GM12875 (cell line): ENCODE measurements at regions not wholly inside any gene's neighbourhood (a gene's known extent, or its start where the extent isn't known, plus 50 kb on each side); places are given as distances from the start of the nearest gene placed in this dataset.
"Not testable (repeated sequence)": the region's sequence is repeated elsewhere in the genome, so short reads cannot be mapped to it uniquely, and the experiment has no call there.

Experiments
- H3K4me3 ChIP-seq: one replicate; pipeline ENCODE4 v1.5.1; 2011; ENCODE audit warnings: low read depth, low read length, control low read depth
- CTCF ChIP-seq: IDR thresholded peaks from 2 replicates; pipeline ENCODE4 v1.5.1; 2011; ENCODE audit warnings: low read depth, mild to moderate bottlenecking, control low read depth, inconsistent platforms, low read length, moderate library complexity, borderline replicate concordance; ENCODE audit not compliant: insufficient read depth

GRCh38 chr12:46982629-46983392 lies 96.6 kb upstream of the PCED1B start:
- H3K4me3 ChIP-seq = no peak overlapping the region
- no peak for TF ChIP-seq CTCF

- no peak for TF ChIP-seq CTCF
- no peak overlapping the region for H3K4me3 ChIP-seq
These were observed 96.0 kb upstream of the PCED1B start for GRCh38 chr12:46983393-46983793.

DNA sequence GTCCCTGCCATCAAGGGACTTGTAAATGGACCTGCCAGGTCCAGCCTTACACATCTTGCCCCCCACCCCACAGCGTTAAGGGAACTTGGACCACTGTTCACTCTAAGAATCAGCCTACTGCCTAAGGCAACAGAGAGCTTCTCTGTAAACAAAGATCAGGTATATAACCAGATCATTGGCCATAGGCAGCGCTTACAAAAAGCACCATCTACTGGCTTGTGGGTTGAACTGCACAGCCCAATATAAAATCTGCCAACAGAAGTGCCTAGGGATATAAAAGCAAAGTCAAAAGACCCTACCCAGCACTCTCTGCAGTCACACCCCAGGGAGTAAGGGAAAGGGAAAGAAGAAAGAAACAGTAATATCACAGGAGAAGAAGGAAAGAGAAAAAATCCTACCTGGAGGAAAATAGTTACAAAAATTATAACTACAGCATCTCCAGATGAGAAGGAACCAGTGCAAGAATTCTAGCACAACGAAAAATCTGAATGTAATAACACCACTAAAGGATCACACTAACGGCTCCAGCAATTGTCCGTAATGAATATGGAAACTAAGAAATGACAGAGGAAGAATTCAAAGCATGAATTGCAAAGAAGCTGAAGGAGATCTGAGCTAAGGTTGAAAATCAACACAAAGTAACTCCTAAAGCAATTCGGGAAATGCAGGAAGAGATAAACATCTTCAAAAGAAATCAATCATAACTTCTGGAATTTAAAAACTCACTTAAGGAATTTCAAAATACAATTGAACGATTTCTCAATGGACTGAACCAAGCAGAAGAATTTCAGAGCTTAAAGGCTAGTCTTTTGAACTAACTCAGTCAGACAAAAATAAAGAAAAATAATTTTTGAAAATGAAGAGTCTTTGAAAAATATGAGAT lies 95.2 kb upstream of the PCED1B start:
- no peak overlapping the region for H3K4me3 ChIP-seq
- peak; percentile 76 for TF ChIP-seq CTCF

DNA sequence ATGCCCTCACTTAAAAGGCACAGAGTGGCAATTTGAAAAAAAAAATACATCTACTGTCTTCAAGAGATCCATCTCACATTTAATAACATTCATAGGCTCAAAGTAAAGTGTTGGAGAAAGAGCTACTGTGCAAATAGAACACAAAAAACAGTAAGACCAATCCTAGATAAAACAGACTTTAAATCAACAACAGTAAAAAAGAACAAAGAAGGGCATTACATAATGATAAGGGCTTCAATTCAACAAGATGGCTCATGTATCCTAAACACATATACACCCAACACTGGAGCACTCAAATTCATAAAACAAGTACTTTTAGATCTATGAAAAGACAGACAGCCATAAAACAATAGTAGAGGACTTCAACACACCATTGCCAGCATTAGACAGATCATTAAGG lies 93.6 kb upstream of the PCED1B start:
- H3K4me3 ChIP-seq = no peak overlapping the region
- no peak for TF ChIP-seq CTCF

- not testable (repeated sequence) for H3K4me3 ChIP-seq
These were observed 91.3 kb upstream of the PCED1B start for GRCh38 chr12:46988122-46988521.

- TF ChIP-seq CTCF = no peak
- H3K4me3 ChIP-seq = no peak overlapping the region
These were observed 89.2 kb upstream of the PCED1B start for GRCh38 chr12:46990211-46990610.

DNA sequence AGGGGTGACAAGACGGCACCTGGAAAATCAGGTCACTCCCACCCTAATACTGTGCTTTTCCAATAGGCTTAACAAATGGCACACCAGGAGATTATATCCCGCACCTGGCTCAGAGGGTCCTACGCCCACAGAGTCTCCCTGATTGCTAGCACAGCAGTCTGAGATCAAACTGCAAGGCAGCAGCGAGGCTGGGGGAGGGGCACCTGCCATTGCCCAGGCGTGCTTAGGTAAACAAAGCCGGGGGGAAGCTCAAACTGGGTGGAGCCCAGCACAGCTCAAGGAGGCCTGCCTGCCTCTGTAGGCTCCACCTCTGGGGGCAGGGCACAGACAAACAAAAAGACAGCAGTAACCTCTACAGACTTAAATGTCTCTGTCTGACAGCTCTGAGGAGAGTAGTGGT lies 87.4 kb upstream of the PCED1B start:
- H3K4me3 ChIP-seq = not testable (repeated sequence)

DNA sequence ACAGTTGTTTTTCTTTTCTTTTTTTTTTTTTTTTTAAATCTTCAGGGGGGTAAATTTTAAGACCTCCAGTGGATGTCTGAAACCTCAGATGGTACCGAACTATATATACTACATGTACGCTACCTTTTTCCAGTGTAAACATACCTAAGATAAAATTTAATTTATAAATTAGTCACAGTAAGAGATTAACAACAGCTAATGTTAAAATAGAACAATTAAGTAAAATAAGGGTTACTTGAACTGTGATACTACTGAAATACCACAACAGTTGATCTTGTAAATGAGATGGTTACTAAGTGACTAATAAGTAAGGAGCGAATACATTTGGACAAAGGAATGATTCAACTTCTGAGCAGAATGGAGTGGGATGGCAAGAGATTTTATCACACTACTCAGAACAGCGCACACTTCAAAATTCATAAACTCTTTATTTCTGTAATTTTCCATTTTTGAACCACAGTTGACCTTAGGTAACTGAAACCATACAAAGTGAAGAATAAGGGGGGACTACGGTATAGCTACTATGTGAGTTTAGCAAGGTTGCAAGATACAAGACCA lies 80.5 kb upstream of the PCED1B start:
- no peak overlapping the region for H3K4me3 ChIP-seq
- no peak for TF ChIP-seq CTCF
